GM18873 (cell line): ENCODE measurements at regions not wholly inside any gene's neighbourhood (a gene's known extent, or its start where the extent isn't known, plus 50 kb on each side); places are given as distances from the start of the nearest gene placed in this dataset.
"Not testable (repeated sequence)": the region's sequence is repeated elsewhere in the genome, so short reads cannot be mapped to it uniquely, and the experiment has no call there.

ENCODE experiments used
- ATAC-seq: cut with Tn5 transposase; IDR thresholded peaks from one replicate; pipeline ENCODE4 v1.9.1; 2021; ENCODE audit warnings: mild to moderate bottlenecking, moderate library complexity, moderate number of reproducible peaks; ENCODE audit not compliant: unreplicated experiment, low FRiP score

GRCh38 chr12:82529101-82529500 is 157.6 kb upstream of the TMTC2 start:
- no peak for ATAC-seq

DNA sequence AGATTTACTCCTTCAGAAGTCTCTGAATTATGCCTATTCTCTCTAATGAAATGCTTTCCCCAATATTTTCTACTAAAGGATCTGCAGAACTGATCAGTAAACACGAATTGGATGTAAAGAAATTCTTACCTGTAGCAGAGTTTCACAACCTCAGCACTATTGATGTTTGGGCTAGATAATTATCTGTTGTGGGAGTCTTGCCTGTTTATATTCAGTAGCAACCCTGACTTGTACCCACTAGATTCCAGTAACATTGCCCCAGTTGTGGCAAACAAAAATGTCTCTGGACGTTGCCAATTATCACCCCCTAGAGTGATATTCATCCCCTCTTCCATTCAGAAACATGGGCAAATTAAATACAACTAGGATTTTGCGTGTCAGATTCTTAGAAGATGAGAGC is 156.8 kb upstream of the TMTC2 start:
- no peak for ATAC-seq

GRCh38 chr12:82530394-82530793 is 156.3 kb upstream of the TMTC2 start:
- no peak for ATAC-seq

GRCh38 chr12:82533341-82533740 is 153.4 kb upstream of the TMTC2 start:
- no peak for ATAC-seq

- no peak for ATAC-seq
Measured at GRCh38 chr12:82537436-82537835, 149.3 kb upstream of the TMTC2 start.

DNA sequence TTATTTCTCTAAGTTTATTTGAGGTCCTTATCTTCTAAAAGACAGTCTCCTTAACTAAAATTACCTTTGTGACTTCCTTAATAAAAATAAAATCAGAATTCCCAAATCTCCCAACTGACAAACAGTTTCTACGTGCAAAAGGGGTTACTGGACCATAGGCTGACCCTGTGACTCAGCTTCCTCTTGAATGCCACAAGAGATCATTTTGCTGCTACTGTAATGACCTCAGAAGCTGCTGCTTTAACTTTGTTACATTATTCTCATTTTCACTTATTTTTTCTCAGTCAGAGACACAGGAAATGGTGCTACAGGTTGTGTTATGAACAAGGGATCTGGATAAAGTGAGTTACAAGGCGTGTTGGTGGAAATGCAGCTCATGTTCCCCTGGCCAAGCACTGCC is 132.2 kb upstream of the TMTC2 start:
- ATAC-seq: peak; percentile 86

DNA sequence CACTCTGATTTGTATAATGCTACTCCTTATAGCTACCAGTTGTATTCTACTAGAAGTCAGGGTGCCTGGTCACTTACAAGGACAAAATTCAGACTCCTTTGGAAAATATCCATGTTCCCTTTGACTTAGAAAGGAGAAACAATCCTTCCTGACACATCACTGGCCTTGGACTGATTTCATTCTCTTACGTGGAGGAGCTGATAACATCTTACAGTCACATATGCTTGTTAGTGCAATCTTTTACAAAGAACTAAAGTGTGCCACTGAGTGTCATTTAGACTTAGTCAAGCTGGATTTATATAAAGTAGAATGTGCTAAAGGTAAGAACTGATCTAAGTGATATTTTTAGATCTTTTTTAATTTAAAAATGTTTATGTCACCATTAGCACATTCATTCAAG is 131.0 kb upstream of the TMTC2 start:
- ATAC-seq: no peak

- ATAC-seq: no peak
Measured at GRCh38 chr12:82565966-82566365, 120.7 kb upstream of the TMTC2 start.

DNA sequence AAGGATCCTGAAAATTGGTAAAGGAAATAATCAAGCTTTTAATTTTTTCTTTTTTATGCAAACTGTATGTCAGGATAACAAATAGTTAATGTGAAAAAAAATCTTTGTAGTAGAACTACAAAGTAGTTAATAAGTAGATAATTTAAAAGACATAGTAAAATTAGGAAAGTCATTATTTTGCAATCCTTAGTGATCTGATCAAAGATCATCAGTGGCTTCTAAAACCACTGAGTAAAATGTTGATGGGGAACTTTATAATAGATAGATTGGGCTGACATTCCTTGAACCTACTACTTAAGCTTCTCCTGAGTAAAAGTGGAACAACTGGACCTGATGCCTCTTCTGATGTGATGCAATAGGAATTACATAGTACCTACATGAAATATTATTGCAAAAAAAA is 119.0 kb upstream of the TMTC2 start:
- ATAC-seq: no peak

- ATAC-seq: no peak
Measured at GRCh38 chr12:82574191-82574590, 112.5 kb upstream of the TMTC2 start.

DNA sequence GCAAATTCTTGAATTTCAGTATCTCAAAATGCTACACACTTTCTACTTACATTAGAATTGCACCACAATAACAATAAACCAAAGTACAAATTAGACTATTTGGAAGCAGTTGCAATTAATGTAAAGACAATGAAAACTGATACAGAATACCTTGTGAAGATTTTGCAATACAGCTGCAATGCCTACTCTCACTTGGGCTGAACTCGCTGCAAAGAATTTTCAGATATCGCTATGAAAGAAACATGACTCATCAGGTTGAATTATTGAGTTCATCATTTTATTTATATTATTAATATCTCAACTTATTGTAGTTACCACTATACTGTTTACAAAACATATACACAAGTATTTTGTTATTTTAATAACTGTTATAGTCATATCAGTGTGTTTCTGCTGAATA is 108.0 kb upstream of the TMTC2 start:
- no peak for ATAC-seq

DNA sequence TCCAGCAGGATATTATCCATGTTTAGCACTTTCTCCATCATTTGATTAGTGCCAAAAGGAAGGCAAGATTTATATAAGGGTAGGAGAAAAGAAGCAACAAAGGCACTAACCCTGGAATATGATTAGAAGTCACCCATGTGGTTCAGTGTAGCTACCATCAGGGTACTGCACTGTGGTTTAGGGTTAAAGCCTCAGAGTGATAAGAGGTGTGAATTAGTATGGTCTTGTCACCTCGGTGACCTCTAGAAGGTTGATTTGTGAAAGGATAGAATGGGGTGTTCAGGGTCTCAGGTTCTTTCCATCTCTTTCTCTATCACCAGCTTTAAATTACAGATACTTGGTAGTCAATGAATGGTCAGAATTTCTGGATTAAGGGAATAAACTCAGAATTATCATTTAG is 103.0 kb upstream of the TMTC2 start:
- no peak for ATAC-seq

GRCh38 chr12:82593143-82593542 is 93.6 kb upstream of the TMTC2 start:
- ATAC-seq: peak; percentile 72

DNA sequence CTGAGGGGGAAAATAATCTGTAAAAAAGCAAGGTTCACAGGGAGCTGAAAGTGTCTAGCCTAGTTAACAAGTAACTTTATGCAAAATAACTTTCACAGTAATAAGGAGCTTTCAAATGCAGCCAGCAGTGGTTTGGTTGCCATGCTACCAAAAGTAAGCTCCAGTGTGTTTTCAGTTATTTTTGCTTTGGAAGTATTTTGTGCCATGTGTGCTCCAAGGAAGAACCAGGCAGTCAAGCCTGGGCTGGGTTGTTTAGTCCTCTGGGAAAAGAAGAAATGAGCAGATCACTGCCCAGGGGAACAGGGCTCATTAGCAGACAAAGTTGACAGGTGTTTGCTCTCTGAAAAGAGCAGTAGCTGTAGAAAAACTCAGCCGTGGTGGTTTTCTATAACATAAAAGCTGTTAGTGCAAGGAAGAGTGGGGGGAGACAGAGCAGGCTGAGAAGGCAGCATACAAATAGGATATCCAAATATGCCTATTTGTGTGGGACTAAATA is 92.8 kb upstream of the TMTC2 start:
- ATAC-seq: peak; percentile 96

DNA sequence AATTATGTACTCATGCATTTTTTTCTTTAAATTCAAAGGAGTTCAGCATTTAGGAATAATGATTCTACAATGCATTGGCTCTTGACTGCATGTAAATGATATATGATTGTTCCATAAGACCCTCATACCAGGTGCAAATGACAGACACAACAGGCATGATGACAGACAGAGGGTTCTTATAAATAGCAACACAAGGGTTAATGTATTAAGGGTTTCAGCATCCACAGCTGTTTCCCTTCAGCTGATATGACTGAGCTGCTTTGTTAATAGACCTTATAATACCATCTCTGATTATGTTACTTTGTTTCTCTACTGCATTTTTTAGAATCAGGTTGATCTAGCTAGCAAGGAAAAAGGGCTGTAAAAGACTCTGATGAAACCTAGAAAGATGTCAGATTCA is 90.8 kb upstream of the TMTC2 start:
- ATAC-seq: no peak

GRCh38 chr12:82596483-82596882 is 90.2 kb upstream of the TMTC2 start:
- ATAC-seq: no peak

GRCh38 chr12:82600379-82600778 is 86.3 kb upstream of the TMTC2 start:
- ATAC-seq: no peak

GRCh38 chr12:82603647-82604046 is 83.1 kb upstream of the TMTC2 start:
- ATAC-seq: not testable (repeated sequence)

- ATAC-seq: no peak
Measured at GRCh38 chr12:82605115-82605514, 81.6 kb upstream of the TMTC2 start.

DNA sequence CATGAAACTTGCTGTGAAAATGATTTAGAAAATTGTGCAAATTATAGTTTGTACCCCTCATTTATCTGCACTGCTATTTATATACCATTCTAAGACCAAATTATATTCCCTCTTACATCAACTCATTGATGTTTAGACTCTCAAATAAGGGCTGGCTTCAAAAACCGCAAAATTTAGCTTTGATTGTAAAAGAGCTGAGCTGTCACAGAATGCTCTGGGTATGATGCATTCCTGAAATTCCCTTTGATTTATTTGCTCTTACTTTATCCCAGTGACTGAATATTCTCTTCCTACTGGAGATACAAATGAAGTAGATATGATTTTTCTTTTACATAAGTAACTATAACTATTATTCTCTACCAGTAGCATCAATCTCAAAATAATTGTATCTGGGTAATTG is 78.0 kb upstream of the TMTC2 start:
- no peak for ATAC-seq

GRCh38 chr12:82609234-82609914 is 77.3 kb upstream of the TMTC2 start:
- no peak for ATAC-seq

GRCh38 chr12:82619644-82620043 is 67.1 kb upstream of the TMTC2 start:
- ATAC-seq: no peak

DNA sequence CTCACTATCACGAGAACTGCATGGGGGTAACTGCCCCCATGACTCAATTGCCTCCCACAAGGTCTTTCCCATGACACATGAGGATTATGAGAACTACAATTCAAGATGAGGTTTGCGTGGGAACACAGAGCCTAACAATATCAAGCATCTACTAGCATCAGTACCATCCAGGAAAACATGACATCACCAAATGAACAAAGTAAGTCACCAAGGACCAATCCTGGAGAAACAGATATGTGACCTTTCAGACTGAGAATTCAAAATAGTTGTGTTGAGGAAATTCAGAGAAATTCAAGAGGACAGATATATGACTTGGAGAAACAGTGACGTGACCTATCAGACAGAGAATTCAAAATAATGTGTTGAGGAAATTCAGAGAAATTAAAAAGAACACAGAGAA is 65.8 kb upstream of the TMTC2 start:
- no peak for ATAC-seq
